IMR-90 (cell line): ENCODE measurements at regions not wholly inside any gene's neighbourhood (a gene's known extent, or its start where the extent isn't known, plus 50 kb on each side); places are given as distances from the start of the nearest gene placed in this dataset.

Experiments used
- CHD1 ChIP-seq: IDR thresholded peaks from 2 replicates; pipeline ENCODE4 v1.6.1; 2012; ENCODE audit warnings: low read depth, low read length, improper control_type of control experiment
- CTCF ChIP-seq: conservative IDR thresholded peaks from 2 replicates; pipeline ENCODE4 v1.5.1; 2012; ENCODE audit warnings: mild to moderate bottlenecking, low read depth, low read length, improper control_type of control experiment
- ELK1 ChIP-seq: fragments of 150-350 bp; IDR thresholded peaks from 2 replicates; pipeline ENCODE4 v1.6.1; 2016; ENCODE audit warnings: low read depth, mild to moderate bottlenecking, low read length, moderate library complexity, borderline replicate concordance
- RAD21 ChIP-seq: IDR thresholded peaks from 2 replicates; pipeline ENCODE4 v1.6.1; 2012; ENCODE audit warnings: low read length, improper control_type of control experiment
- RCOR1 ChIP-seq: IDR thresholded peaks from 2 replicates; pipeline ENCODE4 v1.6.1; 2012; ENCODE audit warnings: mild to moderate bottlenecking, low read length, improper control_type of control experiment; ENCODE audit not compliant: insufficient replicate concordance

GRCh38 chr4:60938621-60939020, 261.5 kb upstream of the ADGRL3 start:
- TF ChIP-seq CTCF (no peak), CHD1 (no peak), ELK1 (no peak), RAD21 (no peak), RCOR1 (no peak)
